ENCODE measurements at regions not wholly inside any gene's neighbourhood (a gene's known extent, or its start where the extent isn't known, plus 50 kb on each side); places are given as distances from the start of the nearest gene placed in this dataset.

DNA sequence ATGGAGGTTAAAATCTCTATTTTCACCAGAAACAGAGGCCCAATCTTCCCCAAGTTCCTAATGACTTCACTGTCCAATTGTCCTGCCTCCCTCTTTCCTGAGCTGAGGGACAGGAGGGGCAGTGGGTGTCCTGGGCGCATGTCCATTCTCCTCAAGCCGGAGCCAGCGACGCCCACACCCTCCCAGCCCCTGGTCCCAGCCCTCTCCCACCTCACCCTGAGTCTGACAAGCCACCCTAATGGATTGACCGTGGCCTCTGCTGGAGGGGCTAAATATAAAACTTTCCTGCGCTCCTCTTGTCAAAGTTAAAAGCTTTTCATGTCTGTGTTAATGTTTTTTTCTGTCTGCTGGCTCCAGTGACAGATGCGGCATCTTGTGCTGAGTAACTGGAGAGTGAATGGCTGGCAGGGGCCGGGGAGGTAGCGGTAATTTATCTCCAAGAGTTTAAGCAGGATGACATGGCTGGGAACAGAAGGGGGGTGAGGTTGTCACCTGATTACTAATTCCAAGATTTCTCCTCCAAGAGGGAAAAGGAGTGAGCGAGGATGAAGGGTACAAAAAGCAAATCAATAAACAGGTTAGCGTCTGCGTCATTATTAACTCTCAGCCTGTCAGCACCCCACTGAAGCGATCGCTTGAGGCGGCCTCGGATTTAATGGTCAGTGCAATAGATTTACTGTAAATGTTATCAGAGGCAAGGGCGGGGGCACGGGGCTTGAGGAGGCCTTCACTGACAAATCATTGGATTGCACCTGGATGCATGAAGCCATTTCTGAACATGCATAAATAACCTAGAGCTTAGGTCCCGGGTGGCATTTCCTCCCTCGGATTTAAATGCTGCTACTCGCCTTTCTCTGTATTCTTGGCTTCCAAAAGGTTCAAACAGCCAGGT lies 118.1 kb upstream of the MAFB start:
- TF ChIP-seq, protein P1, sequence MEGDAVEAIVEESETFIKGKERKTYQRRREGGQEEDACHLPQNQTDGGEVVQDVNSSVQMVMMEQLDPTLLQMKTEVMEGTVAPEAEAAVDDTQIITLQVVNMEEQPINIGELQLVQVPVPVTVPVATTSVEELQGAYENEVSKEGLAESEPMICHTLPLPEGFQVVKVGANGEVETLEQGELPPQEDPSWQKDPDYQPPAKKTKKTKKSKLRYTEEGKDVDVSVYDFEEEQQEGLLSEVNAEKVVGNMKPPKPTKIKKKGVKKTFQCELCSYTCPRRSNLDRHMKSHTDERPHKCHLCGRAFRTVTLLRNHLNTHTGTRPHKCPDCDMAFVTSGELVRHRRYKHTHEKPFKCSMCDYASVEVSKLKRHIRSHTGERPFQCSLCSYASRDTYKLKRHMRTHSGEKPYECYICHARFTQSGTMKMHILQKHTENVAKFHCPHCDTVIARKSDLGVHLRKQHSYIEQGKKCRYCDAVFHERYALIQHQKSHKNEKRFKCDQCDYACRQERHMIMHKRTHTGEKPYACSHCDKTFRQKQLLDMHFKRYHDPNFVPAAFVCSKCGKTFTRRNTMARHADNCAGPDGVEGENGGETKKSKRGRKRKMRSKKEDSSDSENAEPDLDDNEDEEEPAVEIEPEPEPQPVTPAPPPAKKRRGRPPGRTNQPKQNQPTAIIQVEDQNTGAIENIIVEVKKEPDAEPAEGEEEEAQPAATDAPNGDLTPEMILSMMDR (IDR thresholded peaks at IDR 0.05): no peak
- TF ChIP-seq POLR2A (IDR thresholded peaks at IDR 0.05): no peak
